SK-N-SH (cell line): ENCODE measurements at regions not wholly inside any gene's neighbourhood (a gene's known extent, or its start where the extent isn't known, plus 50 kb on each side); places are given as distances from the start of the nearest gene placed in this dataset.

Experiments used
- CTCF ChIA-PET: fragments of 300-600, 350-600 bp; formaldehyde crosslinking; extraction: SDS; loops from one replicate; lab custom pipeline; 2021; lab: Yijun Ruan, JAX
- POLR2A ChIA-PET: fragments of 350-600 bp; sonication (Branson Sonifier 250); formaldehyde crosslinking; extraction: SDS; loops from one replicate; lab custom pipeline; 2020; ENCODE audit warnings: antibody characterized with exemption, inconsistent platforms; lab: Yijun Ruan, JAX
- DNase-seq: peaks from one replicate; pipeline ENCODE4 v3.0.0; 2012
- H2AFZ ChIP-seq: fragments of 200-600 bp; sonication (generic); 2 replicates; pipeline ENCODE4 v1.8.1; 2016; ENCODE audit warnings: antibody characterized with exemption, mild to moderate bottlenecking, low read depth
- H3F3A ChIP-seq: fragments of 200-600 bp; sonication (generic); replicated peaks from 2 replicates; pipeline ENCODE3; 2016; ENCODE audit warnings: antibody characterized with exemption, mild to moderate bottlenecking; ENCODE audit not compliant: insufficient read depth
- H3K27ac ChIP-seq, 2 experiments: fragments of 200-500 bp in 1 of 2; fragments of 200-600 bp in 1 of 2; sonication (Bioruptor generic) in 1 of 2; sonication (generic), shearing (Covaris generic) in 1 of 2; 2 replicates each; pipeline versions ENCODE4 v1.5.1 to v1.6.1; 2014 to 2016; ENCODE audit warnings: low read depth in 2 of 2, inconsistent platforms in 1 of 2, low read length in 1 of 2, mild to moderate bottlenecking in 1 of 2, mixed read lengths in 1 of 2
- H3K27me3 ChIP-seq: fragments of 200-600 bp; sonication (generic), shearing (Covaris generic); 2 replicates; pipeline ENCODE4 v1.6.1; 2016; ENCODE audit warnings: mixed run types; ENCODE audit not compliant: insufficient read depth
- H3K36me3 ChIP-seq, 2 experiments: fragments of 200-500 bp in 1 of 2; fragments of 200-600 bp in 1 of 2; sonication (Bioruptor generic) in 1 of 2; sonication (generic) in 1 of 2; replicated peaks in 1 of 2; 2 replicates each; pipeline versions ENCODE3 to v1.5.1; 2014 to 2016; ENCODE audit warnings: low read length in 1 of 2, mild to moderate bottlenecking in 1 of 2; ENCODE audit not compliant: insufficient read depth in 2 of 2, control insufficient read depth in 1 of 2
- H3K4me1 ChIP-seq, 2 experiments: fragments of 200-500 bp in 1 of 2; fragments of 200-600 bp in 1 of 2; sonication (Bioruptor generic) in 1 of 2; sonication (generic), shearing (Covaris generic) in 1 of 2; 2 replicates each; pipeline versions ENCODE4 v1.5.1 to v1.6.1; 2014 to 2016; ENCODE audit warnings: low read depth in 1 of 2, low read length in 1 of 2, mixed run types in 1 of 2; ENCODE audit not compliant: insufficient read depth in 2 of 2, control insufficient read depth in 1 of 2
- H3K4me2 ChIP-seq: fragments of 200-600 bp; sonication (generic), shearing (Covaris generic); 2 replicates; pipeline ENCODE4 v1.6.1; 2017; ENCODE audit warnings: mixed run types
- H3K4me3 ChIP-seq, 2 experiments: fragments of 200-500 bp in 1 of 2; fragments of 200-600 bp in 1 of 2; sonication (Bioruptor generic) in 1 of 2; sonication (generic), shearing (Covaris generic) in 1 of 2; 2 replicates each; pipeline versions ENCODE4 v1.5.1 to v1.8.1; 2014 to 2016; ENCODE audit warnings: low read depth in 2 of 2, inconsistent platforms in 1 of 2, low read length in 1 of 2, mild to moderate bottlenecking in 1 of 2, mixed read lengths in 1 of 2, moderate library complexity in 1 of 2
- H3K79me2 ChIP-seq: fragments of 200-600 bp; sonication (generic); 2 replicates; pipeline ENCODE4 v1.8.1; 2017; ENCODE audit warnings: mild to moderate bottlenecking; ENCODE audit not compliant: insufficient read depth
- H3K9ac ChIP-seq: fragments of 200-600 bp; sonication (generic); 2 replicates; pipeline ENCODE4 v1.6.1; 2017; ENCODE audit warnings: mixed run types
- H3K9me2 ChIP-seq: fragments of 200-600 bp; sonication (generic); 2 replicates; pipeline ENCODE4 v1.6.1; 2017; ENCODE audit warnings: mixed run types
- H3K9me3 ChIP-seq: fragments of 200-600 bp; sonication (generic); 2 replicates; pipeline ENCODE4 v1.6.1; 2017; ENCODE audit warnings: mixed run types, mild to moderate bottlenecking, moderate library complexity
- H4K20me1 ChIP-seq: fragments of 200-600 bp; sonication (generic); 2 replicates; pipeline ENCODE4 v1.6.1; 2017; ENCODE audit warnings: mild to moderate bottlenecking, mixed run types; ENCODE audit not compliant: insufficient read depth
- CHD2 ChIP-seq: fragments of 150-350 bp; IDR thresholded peaks from 2 replicates; pipeline ENCODE4 v1.6.1; 2018; ENCODE audit warnings: low read length; ENCODE audit not compliant: partially characterized antibody
- EZH2phosphoT487 ChIP-seq: fragments of 200-600 bp; sonication (generic); IDR thresholded peaks from 2 replicates; pipeline ENCODE4 v1.6.1; 2017; ENCODE audit warnings: low read depth, mixed run types, mild to moderate bottlenecking, antibody characterized with exemption, moderate library complexity, borderline replicate concordance
- FOXJ3 ChIP-seq: sonication (generic); formaldehyde crosslinking; IDR thresholded peaks from 2 replicates; pipeline ENCODE4 v1.5.1; 2020; ENCODE audit warnings: mild to moderate bottlenecking, missing genetic modification reagents
- MXI1 ChIP-seq: IDR thresholded peaks from 2 replicates; pipeline ENCODE4 v1.6.1; 2012; ENCODE audit warnings: mild to moderate bottlenecking, low read depth, low read length, improper control_type of control experiment
- NFIC ChIP-seq: IDR thresholded peaks from 2 replicates; pipeline ENCODE4 v1.4.0; 2012; ENCODE audit warnings: borderline replicate concordance
- POLR2AphosphoS5 ChIP-seq: IDR thresholded peaks from 2 replicates; pipeline ENCODE4 v1.6.1; 2012; ENCODE audit warnings: low read depth, low read length
- RCOR1 ChIP-seq: fragments of 150-350 bp; IDR thresholded peaks from 2 replicates; pipeline ENCODE4 v1.6.1; 2017; ENCODE audit warnings: antibody characterized with exemption, low read length
- REST ChIP-seq: IDR thresholded peaks from 2 replicates; pipeline ENCODE4 v1.6.1; 2012; ENCODE audit warnings: mild to moderate bottlenecking, low read depth, low read length, moderate library complexity
- RFX5 ChIP-seq: IDR thresholded peaks from 2 replicates; pipeline ENCODE4 v1.6.1; 2012; ENCODE audit warnings: mild to moderate bottlenecking, improper control_type of control experiment, low read length
- TCF12 ChIP-seq: IDR thresholded peaks from 2 replicates; pipeline ENCODE4 v1.4.0; 2012
- WGBS: methylation state at CpG from one replicate; pipeline ENCODE4 v1.1.6; 2017; ENCODE audit warnings: low lambda C conversion rate; 5-methylcytosine and 5-hydroxymethylcytosine counted together
- TF ChIP-seq, protein P1 (sequence below): IDR thresholded peaks from 2 replicates; pipeline ENCODE4 v1.4.0; 2012; ENCODE audit warnings: low read depth, borderline replicate concordance
- TF ChIP-seq, protein P2 (sequence below): IDR thresholded peaks from 2 replicates; pipeline ENCODE4 v1.4.0; 2012; ENCODE audit warnings: low read depth, borderline replicate concordance

- H3K9me3 ChIP-seq, result no peaks in the 10 kb centered on the region
Observed at GRCh38 chr2:20937353-20937752, 106.5 kb downstream of the APOB start.

More at GRCh38 chr2:20937353-20937752, 106.5 kb downstream of the APOB start:
- Histone ChIP-seq H3K36me3 (no peaks in the 10 kb centered on the region), H3K9me2 (no peaks in the 10 kb centered on the region), H3K4me1 (peaks cover 12 to 22% of the 10 kb centered on the region in 2 experiments), H3K79me2 (no peaks in the 10 kb centered on the region), H3K27me3 (peaks cover 10% of the 10 kb centered on the region; the same call in 1 of the 2 replicates), H3K27ac (no peak overlapping the region), H3K4me2 (no peak overlapping the region), H4K20me1 (no peaks in the 10 kb centered on the region), H3F3A (peaks cover 13% of the 10 kb centered on the region), H2AFZ (no peak overlapping the region), H3K9ac (no peak overlapping the region), H3K4me3 (no peak overlapping the region)
- CTCF ChIA-PET, result interaction anchor here (1.5 to 1.8 kb wide), 2 partner anchors 26 to 294 kb away, joined by 4 to 8 read pairs; no protein-coding TSS in a partner anchor
- POLR2A ChIA-PET, result no interaction called here
- TF ChIP-seq TCF12 (no peak), POLR2AphosphoS5 (no peak), FOXJ3 (no peak), RFX5 (no peak), CHD2 (no peak), RCOR1 (no peak), NFIC (no peak), EZH2phosphoT487 (no peak), MXI1 (no peak), REST (no peak)
- TF ChIP-seq, protein P1, sequence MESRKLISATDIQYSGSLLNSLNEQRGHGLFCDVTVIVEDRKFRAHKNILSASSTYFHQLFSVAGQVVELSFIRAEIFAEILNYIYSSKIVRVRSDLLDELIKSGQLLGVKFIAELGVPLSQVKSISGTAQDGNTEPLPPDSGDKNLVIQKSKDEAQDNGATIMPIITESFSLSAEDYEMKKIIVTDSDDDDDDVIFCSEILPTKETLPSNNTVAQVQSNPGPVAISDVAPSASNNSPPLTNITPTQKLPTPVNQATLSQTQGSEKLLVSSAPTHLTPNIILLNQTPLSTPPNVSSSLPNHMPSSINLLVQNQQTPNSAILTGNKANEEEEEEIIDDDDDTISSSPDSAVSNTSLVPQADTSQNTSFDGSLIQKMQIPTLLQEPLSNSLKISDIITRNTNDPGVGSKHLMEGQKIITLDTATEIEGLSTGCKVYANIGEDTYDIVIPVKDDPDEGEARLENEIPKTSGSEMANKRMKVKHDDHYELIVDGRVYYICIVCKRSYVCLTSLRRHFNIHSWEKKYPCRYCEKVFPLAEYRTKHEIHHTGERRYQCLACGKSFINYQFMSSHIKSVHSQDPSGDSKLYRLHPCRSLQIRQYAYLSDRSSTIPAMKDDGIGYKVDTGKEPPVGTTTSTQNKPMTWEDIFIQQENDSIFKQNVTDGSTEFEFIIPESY, result no peak
- TF ChIP-seq, protein P2, sequence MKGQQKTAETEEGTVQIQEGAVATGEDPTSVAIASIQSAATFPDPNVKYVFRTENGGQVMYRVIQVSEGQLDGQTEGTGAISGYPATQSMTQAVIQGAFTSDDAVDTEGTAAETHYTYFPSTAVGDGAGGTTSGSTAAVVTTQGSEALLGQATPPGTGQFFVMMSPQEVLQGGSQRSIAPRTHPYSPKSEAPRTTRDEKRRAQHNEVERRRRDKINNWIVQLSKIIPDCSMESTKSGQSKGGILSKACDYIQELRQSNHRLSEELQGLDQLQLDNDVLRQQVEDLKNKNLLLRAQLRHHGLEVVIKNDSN, result no peak
- no peak for DNase-seq
- 5% methylated on average over 1 of the region's 1 CpG for WGBS
